Uterus (tissue), 2 donors: ENCODE measurements at regions not wholly inside any gene's neighbourhood (a gene's known extent, or its start where the extent isn't known, plus 50 kb on each side); places are given as distances from the start of the nearest gene placed in this dataset.

Experiments
- CTCF ChIP-seq, 4 experiments: fragments of 200-600 bp in 2 of 4; fragments of 450-650 bp in 2 of 4; sonication (generic) in 2 of 4; IDR thresholded peaks; one replicate each; pipeline ENCODE4 v1.5.1; 2016 to 2019; ENCODE audit warnings: antibody characterized with exemption in 4 of 4, mild to moderate bottlenecking in 2 of 4, moderate library complexity in 1 of 4
- POLR2A ChIP-seq, 2 donors: fragments of 450-650 bp; IDR thresholded peaks; one replicate each; pipeline ENCODE4 v1.6.1; 2016; ENCODE audit warnings: antibody characterized with exemption in 2 of 2, mild to moderate bottlenecking in 1 of 2, moderate library complexity in 1 of 2

GRCh38 chr18:61256291-61256690 is 76.9 kb upstream of the CDH20 start:
- TF ChIP-seq CTCF (IDR thresholded peaks at IDR 0.05) = no peak
- no peak for TF ChIP-seq POLR2A (IDR thresholded peaks at IDR 0.05)
